MM.1S (cell line): ENCODE measurements at regions not wholly inside any gene's neighbourhood (a gene's known extent, or its start where the extent isn't known, plus 50 kb on each side); places are given as distances from the start of the nearest gene placed in this dataset.

Experiments used
- DNase-seq: peaks from one replicate; pipeline ENCODE4 v3.0.0-alpha.2; 2015
- H2AFZ ChIP-seq: fragments of 300-600 bp; sonication (generic); 2 replicates; pipeline ENCODE4 v1.6.0; 2016; ENCODE audit warnings: antibody characterized with exemption, low read length
- H3F3A ChIP-seq: fragments of 300-600 bp; sonication (generic); 2 replicates; pipeline ENCODE4 v1.6.1; 2016; ENCODE audit warnings: mild to moderate bottlenecking, antibody characterized with exemption, low read length, moderate library complexity, mixed read lengths; ENCODE audit not compliant: insufficient read depth
- H3K27ac ChIP-seq: fragments of 300-600 bp; sonication (generic); 2 replicates; pipeline ENCODE4 v1.5.1; 2016; ENCODE audit warnings: mild to moderate bottlenecking, low read length
- H3K27me3 ChIP-seq: fragments of 300-600 bp; sonication (generic); replicated peaks from 2 replicates; pipeline ENCODE4 v1.6.0; 2016; ENCODE audit warnings: low read length; ENCODE audit not compliant: insufficient read depth
- H3K36me3 ChIP-seq: fragments of 300-600 bp; sonication (generic); replicated peaks from 2 replicates; pipeline ENCODE4 v1.6.1; 2016; ENCODE audit warnings: mild to moderate bottlenecking, low read length, mixed read lengths; ENCODE audit not compliant: insufficient read depth
- H3K4me1 ChIP-seq: fragments of 300-600 bp; sonication (generic); 2 replicates; pipeline ENCODE4 v1.6.1; 2016; ENCODE audit warnings: low read length, mixed read lengths
- H3K4me2 ChIP-seq: fragments of 300-600 bp; sonication (generic); 2 replicates; pipeline ENCODE4 v1.6.0; 2016; ENCODE audit warnings: low read depth, low read length
- H3K4me3 ChIP-seq: fragments of 300-600 bp; sonication (generic); 2 replicates; pipeline ENCODE4 v1.5.1; 2016; ENCODE audit warnings: low read length, mixed read lengths
- H3K79me2 ChIP-seq: fragments of 300-600 bp; sonication (generic); 2 replicates; pipeline ENCODE4 v1.6.1; 2016; ENCODE audit warnings: mixed run types, low read length, mixed read lengths
- H3K9ac ChIP-seq: fragments of 300-600 bp; sonication (generic); 2 replicates; pipeline ENCODE4 v1.6.1; 2016; ENCODE audit warnings: low read length, mixed read lengths
- H3K9me2 ChIP-seq: fragments of 300-600 bp; sonication (generic); replicated peaks from 2 replicates; pipeline ENCODE4 v1.6.1; 2016; ENCODE audit warnings: mild to moderate bottlenecking, low read length, mixed read lengths; ENCODE audit not compliant: insufficient read depth
- H3K9me3 ChIP-seq: fragments of 300-600 bp; sonication (generic); replicated peaks from 2 replicates; pipeline ENCODE4 v1.6.1; 2016; ENCODE audit warnings: mild to moderate bottlenecking, low read length, mixed read lengths; ENCODE audit not compliant: insufficient read depth
- H4K20me1 ChIP-seq: fragments of 300-600 bp; sonication (generic); 2 replicates; pipeline ENCODE4 v1.6.1; 2016; ENCODE audit warnings: mild to moderate bottlenecking, low read length, moderate library complexity, mixed read lengths; ENCODE audit not compliant: insufficient read depth
- CTCF ChIP-seq: fragments of 300-600 bp; sonication (generic); IDR thresholded peaks from 2 replicates; pipeline ENCODE4 v1.5.1; 2016; ENCODE audit warnings: antibody characterized with exemption, low read length, mixed read lengths
- EZH2 ChIP-seq: fragments of 300-600 bp; sonication (generic); optimal IDR thresholded peaks from 2 replicates; pipeline ENCODE3; 2017; ENCODE audit warnings: low read depth, mild to moderate bottlenecking, antibody characterized with exemption, low read length, mixed read lengths
- EZH2phosphoT487 ChIP-seq: fragments of 300-600 bp; sonication (generic); IDR thresholded peaks from 2 replicates; pipeline ENCODE4 v1.6.1; 2018; ENCODE audit warnings: antibody characterized with exemption, low read length

GRCh38 chr4:57491388-57491787, 381.2 kb upstream of the IGFBP7 start:
- no peaks in the 10 kb centered on the region for H3K36me3 ChIP-seq
- H3K4me3 ChIP-seq = no peak overlapping the region
- no peak overlapping the region for H2AFZ ChIP-seq
- H3K4me2 ChIP-seq = no peak overlapping the region
- no peak for TF ChIP-seq CTCF
- no peak for TF ChIP-seq EZH2phosphoT487
- TF ChIP-seq EZH2 = no peak
- H3K27ac ChIP-seq = no peak overlapping the region
- no peaks in the 10 kb centered on the region for H3K9me3 ChIP-seq
- no peaks in the 10 kb centered on the region for H3K79me2 ChIP-seq
- H4K20me1 ChIP-seq = no peaks in the 10 kb centered on the region
- no peaks in the 10 kb centered on the region for H3K4me1 ChIP-seq
- H3K9me2 ChIP-seq = no peaks in the 10 kb centered on the region
- DNase-seq = no peak
- H3K9ac ChIP-seq = no peak overlapping the region
- no peaks in the 10 kb centered on the region for H3K27me3 ChIP-seq
- no peaks in the 10 kb centered on the region for H3F3A ChIP-seq

GRCh38 chr4:57490520-57491255, 380.5 kb upstream of the IGFBP7 start:
- no peak overlapping the region for H2AFZ ChIP-seq
- no peak overlapping the region for H3K4me2 ChIP-seq
- H4K20me1 ChIP-seq = no peaks in the 10 kb centered on the region
- H3K9ac ChIP-seq = no peak overlapping the region
- H3K4me1 ChIP-seq = no peaks in the 10 kb centered on the region
- no peak overlapping the region for H3K27ac ChIP-seq
- TF ChIP-seq EZH2 (no peak), CTCF (no peak), EZH2phosphoT487 (no peak)
- no peak overlapping the region for H3K4me3 ChIP-seq
- H3K27me3 ChIP-seq = no peaks in the 10 kb centered on the region
- H3K79me2 ChIP-seq = no peaks in the 10 kb centered on the region
- H3K36me3 ChIP-seq = no peaks in the 10 kb centered on the region
- no peaks in the 10 kb centered on the region for H3F3A ChIP-seq
- no peaks in the 10 kb centered on the region for H3K9me3 ChIP-seq
- DNase-seq = no peak
- no peaks in the 10 kb centered on the region for H3K9me2 ChIP-seq

- Histone ChIP-seq H3K4me2 (no peak overlapping the region), H3K27ac (no peak overlapping the region), H3K79me2 (no peaks in the 10 kb centered on the region), H4K20me1 (no peaks in the 10 kb centered on the region), H3K4me1 (no peaks in the 10 kb centered on the region), H3K9me3 (no peaks in the 10 kb centered on the region), H3K27me3 (no peaks in the 10 kb centered on the region), H3K9ac (no peak overlapping the region), H3K9me2 (no peaks in the 10 kb centered on the region), H2AFZ (no peak overlapping the region), H3K4me3 (no peak overlapping the region), H3F3A (no peaks in the 10 kb centered on the region), H3K36me3 (no peaks in the 10 kb centered on the region)
- TF ChIP-seq EZH2phosphoT487 (no peak), CTCF (no peak), EZH2 (no peak)
- no peak for DNase-seq
These were observed 378.4 kb upstream of the IGFBP7 start for GRCh38 chr4:57488366-57489162.
